NOMO-1 treated with dmso at 0.1 percent for 144 hours (cell line): ENCODE measurements at regions not wholly inside any gene's neighbourhood (a gene's known extent, or its start where the extent isn't known, plus 50 kb on each side); places are given as distances from the start of the nearest gene placed in this dataset.

Experiments
- DNase-seq: peaks from one replicate; lab custom pipeline; 2025; ENCODE audit not compliant: unreplicated experiment; lab: John Stamatoyannopoulos, UW

DNA sequence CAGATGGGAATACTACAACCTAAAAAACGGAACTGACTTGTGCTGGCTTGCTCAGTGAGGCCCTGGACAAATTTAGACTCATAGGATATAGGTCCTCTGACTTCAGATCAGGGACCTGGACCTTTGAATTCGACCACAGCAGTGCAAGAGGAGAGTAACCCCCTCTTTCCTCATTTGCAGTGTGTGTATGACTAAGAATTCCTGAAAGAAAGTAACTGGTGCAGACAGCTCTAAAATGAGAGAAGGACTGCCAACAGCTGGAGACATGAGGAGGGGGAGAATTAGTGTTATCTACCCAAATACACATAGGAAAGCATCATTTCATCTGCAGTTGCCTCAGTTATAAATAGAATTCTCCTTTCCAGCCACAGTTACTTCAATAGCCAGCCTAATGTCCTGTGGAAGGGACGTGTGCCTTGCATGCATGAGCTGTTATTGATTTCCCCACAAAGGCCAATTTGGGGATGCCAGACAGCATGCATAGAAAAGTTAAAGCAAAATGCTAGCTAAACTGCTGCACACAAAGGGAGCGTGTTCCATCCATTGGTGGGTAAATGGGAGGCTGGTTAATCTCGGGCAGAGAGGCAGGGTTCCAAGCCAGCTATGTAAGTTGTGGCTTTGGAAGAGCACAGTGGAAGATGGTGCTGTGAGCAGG is 442.7 kb downstream of the CDK5RAP2 start:
- DNase-seq: no peak

DNA sequence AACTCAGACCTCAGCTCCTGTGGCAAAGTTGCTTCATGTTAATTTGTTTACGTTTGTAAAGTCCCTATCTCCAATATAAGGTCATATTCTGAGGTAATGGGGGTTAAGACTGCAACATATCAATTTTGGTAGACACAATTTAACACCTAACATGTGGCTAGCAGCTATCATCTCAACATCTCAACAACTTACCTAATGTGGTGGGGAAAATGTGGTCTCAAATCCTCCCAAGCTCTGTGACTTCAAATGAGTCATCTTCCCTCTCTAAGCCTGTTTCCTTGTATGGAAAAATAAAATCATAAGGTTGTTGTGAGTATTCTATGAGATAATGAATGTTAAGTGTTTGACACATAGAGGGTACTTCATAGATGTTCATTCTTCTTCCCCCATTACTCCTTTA is 443.3 kb downstream of the CDK5RAP2 start:
- DNase-seq: no peak

DNA sequence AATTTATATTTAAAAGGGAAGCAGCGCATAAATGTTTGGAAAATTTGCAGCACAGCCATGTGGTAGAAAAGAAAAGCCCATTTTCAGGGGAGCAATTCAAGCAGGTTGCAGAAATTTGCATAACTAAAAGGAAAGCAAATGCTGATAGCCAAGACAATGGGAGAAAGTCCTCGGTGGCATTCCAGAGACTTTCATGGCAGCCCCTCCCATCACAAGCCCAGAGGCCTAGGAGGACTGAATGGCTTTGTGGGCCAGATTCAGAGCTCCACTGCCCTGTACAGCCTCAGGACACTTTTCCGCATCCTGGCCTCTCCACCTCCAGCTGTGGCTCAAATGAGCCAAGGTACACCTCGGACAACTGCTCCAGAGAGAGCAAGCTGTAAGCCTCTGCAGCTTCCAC is 462.9 kb downstream of the CDK5RAP2 start:
- no peak for DNase-seq

DNA sequence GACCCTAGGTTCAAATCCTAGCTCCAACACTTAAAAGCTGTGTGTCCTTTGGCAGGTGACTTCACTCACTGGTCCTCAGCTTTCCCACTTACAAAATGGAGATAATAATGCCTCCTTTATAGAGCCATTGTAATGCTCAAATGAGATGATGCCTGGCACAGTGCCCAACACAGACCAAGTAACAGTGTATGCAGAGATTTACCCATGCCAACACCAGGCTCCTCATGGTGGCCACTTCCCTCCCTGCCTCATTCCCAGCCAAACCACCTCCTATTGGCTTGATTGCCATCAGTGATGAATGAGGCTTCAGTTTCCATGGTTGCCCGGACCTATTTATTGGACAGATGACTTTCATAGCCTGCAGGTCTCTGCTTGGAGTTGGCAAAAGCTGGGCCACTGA is 469.4 kb downstream of the CDK5RAP2 start:
- no peak for DNase-seq

GRCh38 chr9:120109242-120109641 is 470.7 kb downstream of the CDK5RAP2 start:
- no peak for DNase-seq

DNA sequence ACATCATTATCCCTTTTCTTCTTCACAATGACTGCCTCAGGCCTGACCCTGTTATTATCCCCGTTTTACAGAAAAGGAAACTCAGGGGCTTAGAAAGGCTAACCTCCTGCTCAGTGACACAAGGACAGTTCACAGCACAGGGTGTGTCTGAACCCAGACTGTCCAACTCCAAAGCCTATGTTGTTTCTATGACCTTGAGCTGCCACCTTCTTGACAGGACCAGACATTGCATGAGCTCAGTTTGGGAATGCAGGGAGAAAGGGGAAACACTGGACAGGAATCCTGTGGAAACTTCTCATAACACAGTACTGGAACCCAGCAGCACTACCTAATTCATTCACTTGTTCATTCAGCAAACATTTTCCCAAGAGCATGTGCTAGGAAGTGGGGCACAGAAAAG is 472.8 kb downstream of the CDK5RAP2 start:
- DNase-seq: no peak

- DNase-seq: no peak
These were observed 475.2 kb downstream of the CDK5RAP2 start for GRCh38 chr9:120104771-120105170.

DNA sequence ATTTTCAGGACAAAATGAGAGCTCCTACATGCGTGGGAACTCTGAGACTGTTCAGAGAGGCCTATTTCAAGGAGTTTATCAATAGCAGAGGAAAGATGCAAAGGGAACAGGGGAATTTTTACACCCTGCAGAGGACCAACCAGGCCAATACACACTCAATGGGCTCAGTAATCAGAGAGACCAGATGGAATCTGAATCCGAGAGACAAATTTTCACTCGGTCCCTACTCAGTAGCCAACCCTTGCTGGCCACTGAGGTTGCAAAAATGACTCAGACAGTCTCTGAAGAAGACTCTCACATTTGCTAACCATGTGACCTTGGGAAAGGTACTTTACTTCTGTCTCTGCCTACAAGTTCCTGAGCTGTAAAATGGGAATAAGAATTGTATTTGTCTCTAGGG is 479.4 kb downstream of the CDK5RAP2 start:
- no peak for DNase-seq

- no peak for DNase-seq
These were observed 480.9 kb downstream of the CDK5RAP2 start for GRCh38 chr9:120099065-120099464.

DNA sequence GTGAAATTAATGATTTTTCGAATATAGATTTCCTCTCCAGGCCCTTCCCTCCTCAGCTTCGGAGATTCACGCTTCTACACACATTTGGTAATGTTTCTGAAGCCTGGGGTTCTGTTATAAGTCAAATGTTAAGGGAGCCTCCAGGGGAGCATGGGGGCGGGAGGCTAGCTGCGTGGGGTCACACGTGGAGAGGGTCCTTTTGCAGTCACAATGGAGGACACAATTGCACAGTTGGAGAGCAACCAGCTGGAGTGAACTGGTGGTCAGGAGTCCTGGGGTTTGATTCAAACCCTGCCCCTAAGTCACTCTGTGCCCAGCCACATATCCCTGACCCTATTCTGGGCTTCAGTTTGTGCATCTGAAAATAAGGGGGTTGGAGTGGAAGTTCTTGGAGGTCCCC is 481.4 kb downstream of the CDK5RAP2 start:
- no peak for DNase-seq

DNA sequence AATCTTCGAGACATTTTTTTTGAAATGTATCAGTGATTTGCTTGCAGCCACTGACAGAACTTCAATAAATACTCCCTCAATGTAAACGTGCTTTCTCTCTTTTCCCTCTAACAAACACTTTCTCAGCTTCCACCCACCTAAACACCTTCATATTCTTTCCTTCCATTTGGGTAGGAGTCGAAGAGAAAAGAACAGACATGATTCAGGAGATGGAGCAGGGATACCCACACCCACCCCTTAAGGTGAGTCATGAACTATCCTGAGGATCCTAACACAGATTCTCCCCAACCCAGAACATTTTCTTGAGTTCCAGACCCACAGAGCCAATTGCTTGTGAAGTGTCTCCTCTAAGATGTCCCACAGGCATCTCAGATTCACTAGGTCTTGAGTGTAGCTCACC is 488.8 kb downstream of the CDK5RAP2 start:
- no peak for DNase-seq

- DNase-seq: no peak
These were observed 499.1 kb downstream of the CDK5RAP2 start for GRCh38 chr9:120080849-120081248.

GRCh38 chr9:120078112-120078511 is 501.9 kb downstream of the CDK5RAP2 start:
- DNase-seq: no peak

GRCh38 chr9:120071760-120072159 is 508.2 kb downstream of the CDK5RAP2 start:
- no peak for DNase-seq

DNA sequence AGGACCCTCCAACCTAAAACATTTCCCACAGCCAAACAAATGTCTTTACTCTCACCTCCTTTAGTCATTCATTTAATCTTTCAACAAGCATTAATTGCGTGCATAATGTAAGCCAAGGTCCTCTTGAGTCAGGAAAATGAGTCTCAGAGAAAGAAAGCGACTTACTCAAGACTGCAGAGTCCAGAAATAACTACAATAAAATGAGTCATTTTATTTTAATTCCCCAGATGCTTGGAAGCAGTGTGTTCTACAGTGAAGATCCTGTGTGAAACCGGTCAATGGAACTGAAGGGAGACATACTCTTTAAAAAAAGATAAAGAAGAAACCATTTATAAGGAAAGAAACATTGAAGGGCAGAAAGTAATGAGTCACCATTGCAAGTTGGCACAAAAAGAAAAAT is 513.7 kb downstream of the CDK5RAP2 start:
- DNase-seq: no peak

GRCh38 chr9:120065151-120065550 is 514.8 kb downstream of the CDK5RAP2 start:
- DNase-seq: no peak

DNA sequence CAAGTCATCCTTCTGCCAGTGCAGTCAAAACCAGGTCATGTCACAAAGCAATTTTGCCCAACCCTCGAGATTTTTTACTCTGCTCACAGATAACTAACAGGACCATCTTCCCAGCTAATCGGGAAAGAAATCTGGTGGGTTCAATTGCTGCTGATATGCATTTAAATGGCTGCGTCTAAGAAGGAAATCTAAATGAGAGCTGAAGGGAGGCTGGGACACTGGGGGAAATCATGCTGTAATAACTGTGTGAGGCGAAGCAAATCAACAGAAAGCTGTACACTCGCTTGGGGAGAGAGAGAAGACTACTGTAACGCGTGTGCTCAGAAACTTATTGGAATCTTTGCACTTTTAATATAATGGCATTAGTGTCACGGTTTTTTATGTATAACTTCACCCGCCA is 535.0 kb downstream of the CDK5RAP2 start:
- DNase-seq: no peak

DNA sequence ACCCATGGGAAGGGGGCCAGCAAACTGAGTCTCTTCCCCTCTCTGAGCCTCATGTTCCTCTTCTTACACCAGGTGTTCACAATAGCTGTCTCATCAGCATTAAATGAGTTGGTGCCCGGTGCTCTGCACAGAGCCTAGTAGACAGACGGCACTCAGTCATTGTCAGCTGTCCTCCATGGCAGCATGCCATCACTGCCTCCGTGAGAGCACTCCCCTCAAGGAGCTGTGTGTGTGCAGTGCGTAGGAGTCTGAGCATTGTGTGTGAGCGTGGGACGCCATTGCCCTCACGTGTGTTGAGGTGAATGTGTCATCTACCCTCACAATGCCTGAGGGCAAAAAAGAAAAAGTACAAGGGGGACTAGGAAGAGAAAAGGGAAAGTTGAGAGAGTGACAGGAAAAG is 536.5 kb downstream of the CDK5RAP2 start:
- DNase-seq: no peak

- no peak for DNase-seq
These were observed 539.1 kb downstream of the CDK5RAP2 start for GRCh38 chr9:120040896-120041295.

- DNase-seq: no peak
These were observed 541.6 kb downstream of the CDK5RAP2 start for GRCh38 chr9:120038342-120038741.

DNA sequence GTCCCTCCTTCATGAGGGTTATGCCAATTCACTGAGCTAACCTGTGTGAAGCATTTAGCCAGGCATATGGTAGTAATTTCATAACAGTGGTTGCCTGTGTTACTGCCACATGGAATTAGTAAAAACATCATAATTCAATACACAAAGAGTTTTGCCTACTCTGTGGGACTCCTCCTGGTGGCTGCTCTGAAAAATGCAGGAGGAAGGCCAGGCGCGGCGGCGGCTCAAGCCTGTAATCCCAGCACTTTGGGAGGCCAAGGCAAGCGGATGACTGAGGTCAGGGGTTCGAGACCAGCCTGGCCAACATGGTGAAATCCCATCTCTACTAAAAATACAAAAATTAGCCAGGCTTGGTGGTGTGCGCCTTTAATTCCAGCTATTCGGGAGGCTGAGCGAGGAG is 547.3 kb downstream of the CDK5RAP2 start:
- DNase-seq: no peak

DNA sequence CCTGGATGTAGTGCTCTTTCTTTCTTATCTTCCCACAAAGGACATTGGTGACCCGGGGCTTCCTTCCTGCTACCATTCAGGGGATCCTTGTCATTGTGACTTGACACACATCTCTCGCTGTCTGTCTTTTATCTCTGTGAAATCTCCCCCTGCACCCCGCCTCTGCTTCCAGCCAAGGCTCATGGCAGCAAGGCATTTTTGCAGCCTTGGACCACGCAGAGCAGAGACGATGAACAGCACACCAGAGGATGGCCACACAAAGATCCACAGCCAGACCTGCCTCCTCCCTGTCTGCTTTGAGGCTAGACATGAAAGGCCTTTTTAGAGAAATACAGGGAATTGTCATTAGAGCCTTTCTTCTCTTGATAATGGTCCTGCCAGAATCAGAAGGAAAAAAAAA is 549.1 kb downstream of the CDK5RAP2 start:
- DNase-seq: no peak

DNA sequence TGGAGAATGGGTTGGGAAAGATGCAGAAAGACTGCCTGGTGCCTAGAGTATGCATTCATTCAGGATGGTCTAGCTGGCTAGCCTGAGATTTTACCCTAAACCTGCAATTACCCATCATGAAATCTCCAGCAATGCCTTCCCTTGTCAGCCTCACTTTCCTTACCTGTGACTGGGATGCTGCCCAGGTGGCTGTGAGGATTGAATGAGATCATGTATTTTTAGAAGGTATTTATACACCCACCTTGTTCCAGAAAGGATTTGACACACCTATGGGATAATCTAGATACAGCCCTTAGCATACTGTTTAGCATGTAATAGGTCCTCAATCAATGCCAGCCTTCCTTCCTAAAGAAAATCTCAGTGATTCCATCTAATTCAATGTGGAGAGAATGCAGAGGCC is 561.4 kb downstream of the CDK5RAP2 start:
- no peak for DNase-seq

- DNase-seq: no peak
These were observed 561.9 kb downstream of the CDK5RAP2 start for GRCh38 chr9:120018037-120018436.
